ENCODE measurements at regions not wholly inside any gene's neighbourhood (a gene's known extent, or its start where the extent isn't known, plus 50 kb on each side); places are given as distances from the start of the nearest gene placed in this dataset.

GRCh38 chr5:126274076-126274762 lies 149.0 kb upstream of the GRAMD2B start:
- Mint-ChIP-seq H3K27me3 (no peaks in the 10 kb centered on the region), H3K4me3 (no peak overlapping the region), H3K4me1 (ENCODE audit: low read depth) (no peaks in the 10 kb centered on the region), H3K9me3 (no peaks in the 10 kb centered on the region), H3K27ac (no peak overlapping the region), H3K36me3 (ENCODE audit: low read depth) (no peaks in the 10 kb centered on the region)
- Histone ChIP-seq H3K27ac (ENCODE audit: low read depth in 1 of 2, low read length in 2 of 2) (no peak overlapping the region), H3K9me3 (ENCODE audit: control insufficient read depth in 1 of 2, insufficient read depth in 1 of 2, low read length in 2 of 2) (no peaks in the 10 kb centered on the region), H3K27me3 (ENCODE audit: control insufficient read depth in 1 of 2, insufficient read depth in 2 of 2, low read length in 2 of 2) (no peaks in the 10 kb centered on the region), H3K36me3 (ENCODE audit: insufficient read depth, low read length) (no peaks in the 10 kb centered on the region), H3K4me1 (ENCODE audit: insufficient read depth, low read length) (no peaks in the 10 kb centered on the region), H3K4me3 (ENCODE audit: low read length) (no peak overlapping the region)
- intact Hi-C loops (cut with DNase I, micrococcal nuclease), result no loop called here
- ChIA-PET CTCF (no interaction called here), POLR2A (no interaction called here)
- no peak for TF ChIP-seq CTCF (IDR thresholded peaks at IDR 0.05)
- no peak for DNase-seq
- ATAC-seq (ENCODE audit: poor library complexity), result no peak

DNA sequence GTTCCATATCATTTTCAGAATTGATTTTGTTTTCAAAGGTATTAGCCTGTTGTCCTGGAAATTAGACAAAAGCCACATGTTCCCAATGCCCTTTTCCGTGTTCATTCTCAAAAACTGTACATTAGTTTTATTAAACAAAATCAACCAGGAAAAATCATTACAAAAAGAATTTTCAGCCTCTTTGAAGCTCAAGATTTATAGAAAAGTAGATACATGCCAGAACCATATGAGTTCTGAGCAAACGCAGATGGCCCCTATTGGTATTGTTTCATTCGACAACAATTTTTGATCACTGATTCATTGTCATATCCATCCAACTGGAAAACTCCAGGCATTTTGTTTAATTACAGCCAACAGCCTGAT lies 148.5 kb upstream of the GRAMD2B start:
- Mint-ChIP-seq H3K9me3 (no peaks in the 10 kb centered on the region), H3K27me3 (no peaks in the 10 kb centered on the region), H3K36me3 (ENCODE audit: low read depth) (no peaks in the 10 kb centered on the region), H3K27ac (no peak overlapping the region), H3K4me3 (no peak overlapping the region), H3K4me1 (ENCODE audit: low read depth) (no peaks in the 10 kb centered on the region)
- ChIA-PET POLR2A (no interaction called here), CTCF (no interaction called here)
- H3K9me3 ChIP-seq (ENCODE audit: control insufficient read depth in 1 of 2, insufficient read depth in 1 of 2, low read length in 2 of 2), result no peaks in the 10 kb centered on the region
- H3K27me3 ChIP-seq (ENCODE audit: control insufficient read depth in 1 of 2, insufficient read depth in 2 of 2, low read length in 2 of 2), result no peaks in the 10 kb centered on the region
- DNase-seq, result no peak
- intact Hi-C loops (cut with DNase I, micrococcal nuclease), result no loop called here
- no peak for TF ChIP-seq CTCF (IDR thresholded peaks at IDR 0.05)
- H3K4me3 ChIP-seq (ENCODE audit: low read length), result no peak overlapping the region
- ATAC-seq (ENCODE audit: poor library complexity), result no peak
- no peak overlapping the region for H3K27ac ChIP-seq (ENCODE audit: low read depth in 1 of 2, low read length in 2 of 2)
- H3K36me3 ChIP-seq (ENCODE audit: insufficient read depth, low read length), result no peaks in the 10 kb centered on the region
- H3K4me1 ChIP-seq (ENCODE audit: insufficient read depth, low read length), result no peaks in the 10 kb centered on the region

- CTCF ChIA-PET, result no interaction called here
- DNase-seq (no peak), ATAC-seq (ENCODE audit: poor library complexity) (no peak)
- Histone ChIP-seq H3K4me1 (ENCODE audit: insufficient read depth, low read length) (no peaks in the 10 kb centered on the region), H3K9me3 (ENCODE audit: control insufficient read depth in 1 of 2, insufficient read depth in 1 of 2, low read length in 2 of 2) (peaks cover 0 to 2% of the 10 kb centered on the region in 2 experiments), H3K4me3 (ENCODE audit: low read length) (no peak overlapping the region), H3K27ac (ENCODE audit: low read depth in 1 of 2, low read length in 2 of 2) (no peak overlapping the region), H3K36me3 (ENCODE audit: insufficient read depth, low read length) (no peaks in the 10 kb centered on the region), H3K27me3 (ENCODE audit: control insufficient read depth in 1 of 2, insufficient read depth in 2 of 2, low read length in 2 of 2) (no peaks in the 10 kb centered on the region)
- Mint-ChIP-seq H3K27ac (no peak overlapping the region), H3K27me3 (peaks cover 7% of the 10 kb centered on the region), H3K36me3 (ENCODE audit: low read depth) (no peaks in the 10 kb centered on the region), H3K4me3 (no peak overlapping the region), H3K4me1 (ENCODE audit: low read depth) (no peaks in the 10 kb centered on the region), H3K9me3 (no peaks in the 10 kb centered on the region)
- TF ChIP-seq CTCF (IDR thresholded peaks at IDR 0.05), result no peak
- POLR2A ChIA-PET, result no interaction called here
- intact Hi-C loops (cut with DNase I, micrococcal nuclease), result no loop called here
Observed at GRCh38 chr5:126277762-126278161, 145.4 kb upstream of the GRAMD2B start.

Data from CD4-positive, alpha-beta T cell (primary cell).